HG03571 (cell line): ENCODE measurements at regions not wholly inside any gene's neighbourhood (a gene's known extent, or its start where the extent isn't known, plus 50 kb on each side); places are given as distances from the start of the nearest gene placed in this dataset.

Source experiments
- ATAC-seq: cut with Tn5 transposase; IDR thresholded peaks from one replicate; pipeline ENCODE4 v1.9.1; 2021; ENCODE audit not compliant: unreplicated experiment

GRCh38 chr15:95210436-95210981 is 979.1 kb downstream of the MCTP2 start:
- no peak for ATAC-seq

- no peak for ATAC-seq
Measured at GRCh38 chr15:95215017-95215416, 983.7 kb downstream of the MCTP2 start.

- ATAC-seq, result no peak
Measured at GRCh38 chr15:95226835-95227234, 995.5 kb downstream of the MCTP2 start.

GRCh38 chr15:95227235-95227634 is 995.9 kb downstream of the MCTP2 start:
- no peak for ATAC-seq

GRCh38 chr15:95228856-95229555 is 997.6 kb downstream of the MCTP2 start:
- ATAC-seq, result no peak

GRCh38 chr15:95235033-95235432 is 1003.7 kb downstream of the MCTP2 start:
- no peak for ATAC-seq

GRCh38 chr15:95247071-95247984 is 1016.0 kb downstream of the MCTP2 start:
- no peak for ATAC-seq

- ATAC-seq, result no peak
Measured at GRCh38 chr15:95249524-95249923, 1018.2 kb downstream of the MCTP2 start.

- no peak for ATAC-seq
Measured at GRCh38 chr15:95252404-95252803, 1021.0 kb downstream of the MCTP2 start.

- ATAC-seq, result no peak
Measured at GRCh38 chr15:95254263-95254662, 1022.9 kb downstream of the MCTP2 start.

GRCh38 chr15:95259513-95259912 is 1028.2 kb downstream of the MCTP2 start:
- no peak for ATAC-seq

GRCh38 chr15:95259965-95260364 is 1028.6 kb downstream of the MCTP2 start:
- no peak for ATAC-seq

GRCh38 chr15:95260856-95261255 is 1029.5 kb downstream of the MCTP2 start:
- ATAC-seq, result no peak

- ATAC-seq, result no peak
Measured at GRCh38 chr15:95261546-95261945, 1030.2 kb downstream of the MCTP2 start.

- ATAC-seq, result no peak
Measured at GRCh38 chr15:95261968-95262367, 1030.6 kb downstream of the MCTP2 start.

GRCh38 chr15:95262866-95263564 is 1031.7 kb downstream of the MCTP2 start:
- no peak for ATAC-seq

- ATAC-seq, result no peak
Measured at GRCh38 chr15:95263751-95264150, 1032.4 kb downstream of the MCTP2 start.

GRCh38 chr15:95265419-95265997 is 1034.1 kb downstream of the MCTP2 start:
- ATAC-seq, result no peak

- no peak for ATAC-seq
Measured at GRCh38 chr15:95266451-95267061, 1035.2 kb downstream of the MCTP2 start.

GRCh38 chr15:95267481-95267880 is 1036.1 kb downstream of the MCTP2 start:
- no peak for ATAC-seq
